SK-N-SH (cell line): ENCODE measurements at regions not wholly inside any gene's neighbourhood (a gene's known extent, or its start where the extent isn't known, plus 50 kb on each side); places are given as distances from the start of the nearest gene placed in this dataset.

Experiments used
- CTCF ChIP-seq: fragments of 200-600 bp; sonication (generic); IDR thresholded peaks from 2 replicates; pipeline ENCODE4 v1.6.1; 2017; ENCODE audit warnings: antibody characterized with exemption, mild to moderate bottlenecking, moderate library complexity
- EP300 ChIP-seq, 2 experiments: IDR thresholded peaks; 2 replicates each; pipeline versions ENCODE4 v1.4.0 to v1.6.1; 2012; ENCODE audit warnings: borderline replicate concordance in 1 of 2, low read depth in 1 of 2, low read length in 1 of 2
- EZH2phosphoT487 ChIP-seq: fragments of 200-600 bp; sonication (generic); IDR thresholded peaks from 2 replicates; pipeline ENCODE4 v1.6.1; 2017; ENCODE audit warnings: low read depth, mixed run types, mild to moderate bottlenecking, antibody characterized with exemption, moderate library complexity, borderline replicate concordance
- FOSL2 ChIP-seq: IDR thresholded peaks from 2 replicates; pipeline ENCODE4 v1.4.0; 2012; ENCODE audit warnings: low read depth, mild to moderate bottlenecking, moderate library complexity, borderline replicate concordance
- GABPA ChIP-seq: IDR thresholded peaks from 2 replicates; pipeline ENCODE4 v1.4.0; 2012; ENCODE audit warnings: low read depth, mild to moderate bottlenecking
- POLR2AphosphoS5 ChIP-seq: IDR thresholded peaks from 2 replicates; pipeline ENCODE4 v1.6.1; 2012; ENCODE audit warnings: low read depth, low read length
- RAD21 ChIP-seq: IDR thresholded peaks from 2 replicates; pipeline ENCODE4 v1.6.1; 2012; ENCODE audit warnings: mild to moderate bottlenecking, low read length
- RXRA ChIP-seq: IDR thresholded peaks from 2 replicates; pipeline ENCODE4 v1.4.0; 2012; ENCODE audit warnings: low read depth, mild to moderate bottlenecking, borderline replicate concordance
- TAF1 ChIP-seq: IDR thresholded peaks from 2 replicates; pipeline ENCODE4 v1.6.1; 2012; ENCODE audit warnings: low read depth, mild to moderate bottlenecking, low read length, moderate library complexity, borderline replicate concordance
- TEAD4 ChIP-seq: IDR thresholded peaks from 2 replicates; pipeline ENCODE4 v1.4.0; 2012; ENCODE audit warnings: mild to moderate bottlenecking, borderline replicate concordance; ENCODE audit not compliant: insufficient read depth
- ZBTB33 ChIP-seq: IDR thresholded peaks from 2 replicates; pipeline ENCODE4 v1.4.0; 2012; ENCODE audit warnings: low read depth, borderline replicate concordance

GRCh38 chr16:7227229-7227721, 105.4 kb upstream of the RBFOX1 start:
- TF ChIP-seq TEAD4 (no peak), GABPA (no peak), CTCF (no peak), ZBTB33 (no peak), RAD21 (no peak), FOSL2 (no peak), RXRA (no peak), TAF1 (no peak), POLR2AphosphoS5 (no peak), EP300 (IDR thresholded peaks at IDR 0.05; ENCODE audit: borderline replicate concordance in 1 of 2, low read depth in 1 of 2, low read length in 1 of 2) (no peak), EZH2phosphoT487 (no peak)
